ENCODE measurements at regions not wholly inside any gene's neighbourhood (a gene's known extent, or its start where the extent isn't known, plus 50 kb on each side); places are given as distances from the start of the nearest gene placed in this dataset.
"Not testable (repeated sequence)": the region's sequence is repeated elsewhere in the genome, so short reads cannot be mapped to it uniquely, and the experiment has no call there.

- no peak overlapping the region for H3K27ac ChIP-seq
- no peak for TF ChIP-seq ZFX (IDR thresholded peaks at IDR 0.05; ENCODE audit: borderline replicate concordance)
- no peak for TF ChIP-seq CTCF (IDR thresholded peaks at IDR 0.05)
Observed at GRCh38 chr2:37771600-37772088, 100.2 kb upstream of the CDC42EP3 start.

GRCh38 chr2:37773371-37774130 is 102.1 kb upstream of the CDC42EP3 start:
- H3K27ac ChIP-seq = no peak overlapping the region
- TF ChIP-seq ZFX (IDR thresholded peaks at IDR 0.05; ENCODE audit: borderline replicate concordance) (no peak), CTCF (IDR thresholded peaks at IDR 0.05) (no peak)

GRCh38 chr2:37774171-37774944 is 102.9 kb upstream of the CDC42EP3 start:
- H3K27ac ChIP-seq = not testable (repeated sequence)

- H3K27ac ChIP-seq = no peak overlapping the region
- TF ChIP-seq CTCF (IDR thresholded peaks at IDR 0.05) = no peak
- no peak for TF ChIP-seq ZFX (IDR thresholded peaks at IDR 0.05; ENCODE audit: borderline replicate concordance)
Observed at GRCh38 chr2:37774976-37775907, 103.8 kb upstream of the CDC42EP3 start.

GRCh38 chr2:37775908-37776250 is 104.4 kb upstream of the CDC42EP3 start:
- H3K27ac ChIP-seq = no peak overlapping the region
- TF ChIP-seq CTCF (IDR thresholded peaks at IDR 0.05) (no peak), ZFX (IDR thresholded peaks at IDR 0.05; ENCODE audit: borderline replicate concordance) (no peak)

GRCh38 chr2:37776487-37776886 is 105.0 kb upstream of the CDC42EP3 start:
- TF ChIP-seq ZFX (IDR thresholded peaks at IDR 0.05; ENCODE audit: borderline replicate concordance) (no peak), CTCF (IDR thresholded peaks at IDR 0.05) (no peak)
- no peak overlapping the region for H3K27ac ChIP-seq

GRCh38 chr2:37779139-37779538 is 107.7 kb upstream of the CDC42EP3 start:
- no peak for TF ChIP-seq CTCF (IDR thresholded peaks at IDR 0.05)
- TF ChIP-seq ZFX (IDR thresholded peaks at IDR 0.05; ENCODE audit: borderline replicate concordance) = no peak
- no peak overlapping the region for H3K27ac ChIP-seq

Data from 22Rv1 (cell line).